ENCODE measurements at regions not wholly inside any gene's neighbourhood (a gene's known extent, or its start where the extent isn't known, plus 50 kb on each side); places are given as distances from the start of the nearest gene placed in this dataset.

GRCh38 chr5:57680686-57681085 is 198.1 kb upstream of the ACTBL2 start:
- H3K27ac ChIP-seq (ENCODE audit: low read depth): no peak overlapping the region
- H3K4me1 ChIP-seq (ENCODE audit: insufficient read depth): peaks cover 2% of the 10 kb centered on the region
- no peak overlapping the region for H3K4me3 ChIP-seq (ENCODE audit: low read depth, low read length)
- 92% methylated on average over 1 of the region's 1 CpG for WGBS
- DNase-seq (ENCODE audit: extremely low spot score): no peak
- H3K36me3 ChIP-seq (ENCODE audit: insufficient read depth): no peaks in the 10 kb centered on the region

- no peak for DNase-seq (ENCODE audit: extremely low spot score)
- H3K36me3 ChIP-seq (ENCODE audit: insufficient read depth): no peaks in the 10 kb centered on the region
- no peak overlapping the region for H3K4me3 ChIP-seq (ENCODE audit: low read depth, low read length)
- no peak overlapping the region for H3K27ac ChIP-seq (ENCODE audit: low read depth)
- peaks cover 2% of the 10 kb centered on the region for H3K4me1 ChIP-seq (ENCODE audit: insufficient read depth)
Observed at GRCh38 chr5:57677235-57677634, 194.6 kb upstream of the ACTBL2 start.

GRCh38 chr5:57676222-57677098 is 193.8 kb upstream of the ACTBL2 start:
- 45% methylated on average over 3 of the region's 3 CpGs for WGBS
- no peak overlapping the region for H3K27ac ChIP-seq (ENCODE audit: low read depth)
- no peak overlapping the region for H3K4me3 ChIP-seq (ENCODE audit: low read depth, low read length)
- peak; percentile 41 for DNase-seq (ENCODE audit: extremely low spot score)
- no peaks in the 10 kb centered on the region for H3K36me3 ChIP-seq (ENCODE audit: insufficient read depth)
- H3K4me1 ChIP-seq (ENCODE audit: insufficient read depth): peaks cover 2% of the 10 kb centered on the region

GRCh38 chr5:57675236-57675635 is 192.6 kb upstream of the ACTBL2 start:
- peaks cover 2% of the 10 kb centered on the region for H3K4me1 ChIP-seq (ENCODE audit: insufficient read depth)
- no peak for DNase-seq (ENCODE audit: extremely low spot score)
- no peak overlapping the region for H3K4me3 ChIP-seq (ENCODE audit: low read depth, low read length)
- H3K36me3 ChIP-seq (ENCODE audit: insufficient read depth): no peaks in the 10 kb centered on the region
- 95% methylated on average over 1 of the region's 1 CpG for WGBS
- H3K27ac ChIP-seq (ENCODE audit: low read depth): no peak overlapping the region

GRCh38 chr5:57671371-57671770 is 188.8 kb upstream of the ACTBL2 start:
- no peak for DNase-seq (ENCODE audit: extremely low spot score)
- Histone ChIP-seq H3K36me3 (ENCODE audit: insufficient read depth) (no peaks in the 10 kb centered on the region), H3K4me3 (ENCODE audit: low read depth, low read length) (no peak overlapping the region), H3K27ac (ENCODE audit: low read depth) (no peak overlapping the region), H3K4me1 (ENCODE audit: insufficient read depth) (no peaks in the 10 kb centered on the region)

GRCh38 chr5:57666582-57666981 is 184.0 kb upstream of the ACTBL2 start:
- DNase-seq (ENCODE audit: extremely low spot score): no peak
- Histone ChIP-seq H3K4me3 (ENCODE audit: low read depth, low read length) (no peak overlapping the region), H3K36me3 (ENCODE audit: insufficient read depth) (no peaks in the 10 kb centered on the region), H3K4me1 (ENCODE audit: insufficient read depth) (no peaks in the 10 kb centered on the region), H3K27ac (ENCODE audit: low read depth) (no peak overlapping the region)

- no peak for DNase-seq (ENCODE audit: extremely low spot score)
- WGBS: 94% methylated on average over 7 of the region's 7 CpGs
- H3K4me1 ChIP-seq (ENCODE audit: insufficient read depth): no peaks in the 10 kb centered on the region
- H3K4me3 ChIP-seq (ENCODE audit: low read depth, low read length): no peak overlapping the region
- no peaks in the 10 kb centered on the region for H3K36me3 ChIP-seq (ENCODE audit: insufficient read depth)
- H3K27ac ChIP-seq (ENCODE audit: low read depth): no peak overlapping the region
Observed at GRCh38 chr5:57665146-57665936, 182.7 kb upstream of the ACTBL2 start.

GRCh38 chr5:57664700-57665099 is 182.1 kb upstream of the ACTBL2 start:
- no peak for DNase-seq (ENCODE audit: extremely low spot score)
- H3K36me3 ChIP-seq (ENCODE audit: insufficient read depth): no peaks in the 10 kb centered on the region
- WGBS: 95% methylated on average over 1 of the region's 1 CpG
- H3K4me1 ChIP-seq (ENCODE audit: insufficient read depth): no peaks in the 10 kb centered on the region
- no peak overlapping the region for H3K4me3 ChIP-seq (ENCODE audit: low read depth, low read length)
- no peak overlapping the region for H3K27ac ChIP-seq (ENCODE audit: low read depth)

- no peaks in the 10 kb centered on the region for H3K4me1 ChIP-seq (ENCODE audit: insufficient read depth)
- DNase-seq (ENCODE audit: extremely low spot score): no peak
- 95% methylated on average over 2 of the region's 2 CpGs for WGBS
Observed at GRCh38 chr5:57663466-57663865, 180.9 kb upstream of the ACTBL2 start.

GRCh38 chr5:57662991-57663390 is 180.4 kb upstream of the ACTBL2 start:
- no peaks in the 10 kb centered on the region for H3K36me3 ChIP-seq (ENCODE audit: insufficient read depth)
- WGBS: 57% methylated on average over 4 of the region's 4 CpGs
- DNase-seq (ENCODE audit: extremely low spot score): no peak
- no peaks in the 10 kb centered on the region for H3K4me1 ChIP-seq (ENCODE audit: insufficient read depth)
- no peak overlapping the region for H3K27ac ChIP-seq (ENCODE audit: low read depth)
- H3K4me3 ChIP-seq (ENCODE audit: low read depth, low read length): no peak overlapping the region

More at GRCh38 chr5:57663466-57663865, 180.9 kb upstream of the ACTBL2 start:
- Histone ChIP-seq H3K36me3 (ENCODE audit: insufficient read depth) (no peaks in the 10 kb centered on the region), H3K27ac (ENCODE audit: low read depth) (no peak overlapping the region), H3K4me3 (ENCODE audit: low read depth, low read length) (no peak overlapping the region)

- no peaks in the 10 kb centered on the region for H3K36me3 ChIP-seq (ENCODE audit: insufficient read depth)
Observed at GRCh38 chr5:57659886-57660285, 177.3 kb upstream of the ACTBL2 start.

GRCh38 chr5:57658018-57658417 is 175.4 kb upstream of the ACTBL2 start:
- no peaks in the 10 kb centered on the region for H3K36me3 ChIP-seq (ENCODE audit: insufficient read depth)
- H3K4me3 ChIP-seq (ENCODE audit: low read depth, low read length): no peak overlapping the region
- no peak overlapping the region for H3K27ac ChIP-seq (ENCODE audit: low read depth)
- H3K4me1 ChIP-seq (ENCODE audit: insufficient read depth): no peaks in the 10 kb centered on the region
- 81% methylated on average over 1 of the region's 1 CpG for WGBS
- no peak for DNase-seq (ENCODE audit: extremely low spot score)

More at GRCh38 chr5:57659886-57660285, 177.3 kb upstream of the ACTBL2 start:
- H3K4me1 ChIP-seq (ENCODE audit: insufficient read depth): no peaks in the 10 kb centered on the region
- H3K27ac ChIP-seq (ENCODE audit: low read depth): no peak overlapping the region
- no peak for DNase-seq (ENCODE audit: extremely low spot score)
- 85% methylated on average over 2 of the region's 2 CpGs for WGBS
- H3K4me3 ChIP-seq (ENCODE audit: low read depth, low read length): no peak overlapping the region

GRCh38 chr5:57655228-57655627 is 172.6 kb upstream of the ACTBL2 start:
- Histone ChIP-seq H3K27ac (ENCODE audit: low read depth) (no peak overlapping the region), H3K4me1 (ENCODE audit: insufficient read depth) (no peaks in the 10 kb centered on the region), H3K4me3 (ENCODE audit: low read depth, low read length) (no peak overlapping the region), H3K36me3 (ENCODE audit: insufficient read depth) (no peaks in the 10 kb centered on the region)
- 79% methylated on average over 4 of the region's 4 CpGs for WGBS
- DNase-seq (ENCODE audit: extremely low spot score): no peak

- Histone ChIP-seq H3K4me3 (ENCODE audit: low read depth, low read length) (no peak overlapping the region), H3K36me3 (ENCODE audit: insufficient read depth) (no peaks in the 10 kb centered on the region), H3K27ac (ENCODE audit: low read depth) (no peak overlapping the region), H3K4me1 (ENCODE audit: insufficient read depth) (no peaks in the 10 kb centered on the region)
- DNase-seq (ENCODE audit: extremely low spot score): no peak
- 43% methylated on average over 3 of the region's 3 CpGs for WGBS
Observed at GRCh38 chr5:57653636-57654290, 171.2 kb upstream of the ACTBL2 start.

All from urinary bladder (tissue), 3 donors.